DND-41 (cell line): ENCODE measurements at regions not wholly inside any gene's neighbourhood (a gene's known extent, or its start where the extent isn't known, plus 50 kb on each side); places are given as distances from the start of the nearest gene placed in this dataset.

Experiments
- EZH2 ChIP-seq: IDR thresholded peaks from 3 replicates; pipeline ENCODE4 v1.6.1; 2012; ENCODE audit warnings: borderline replicate concordance, low read depth, mild to moderate bottlenecking, moderate library complexity, low read length, inconsistent platforms; ENCODE audit not compliant: severe bottlenecking
- TF ChIP-seq, protein P1 (sequence below): IDR thresholded peaks from 2 replicates; pipeline ENCODE4 v1.5.1; 2012; ENCODE audit warnings: borderline replicate concordance, low read length, moderate library complexity, mild to moderate bottlenecking; ENCODE audit not compliant: poor library complexity, severe bottlenecking; ENCODE audit errors: extremely low read depth

DNA sequence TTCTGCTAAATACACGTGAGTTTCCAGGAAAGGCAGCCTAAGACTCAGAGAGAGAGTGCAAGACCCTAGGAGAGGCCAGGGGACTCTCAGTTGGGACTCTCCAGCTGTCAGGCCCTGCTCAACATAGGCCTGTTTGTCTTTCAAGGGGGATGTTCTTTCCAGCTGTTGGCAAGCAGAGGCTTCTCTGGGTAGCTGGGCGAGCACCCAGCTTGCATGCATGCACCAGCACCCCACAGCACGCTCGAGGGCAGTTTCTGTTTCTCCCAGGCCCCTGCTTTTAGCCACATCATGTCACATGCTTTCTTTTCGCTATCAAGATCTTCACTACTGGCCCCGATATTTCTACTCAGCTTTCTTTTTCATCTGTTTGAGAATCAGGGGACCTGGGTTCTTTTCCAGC lies 479.3 kb upstream of the HS6ST1 start:
- TF ChIP-seq, protein P1, sequence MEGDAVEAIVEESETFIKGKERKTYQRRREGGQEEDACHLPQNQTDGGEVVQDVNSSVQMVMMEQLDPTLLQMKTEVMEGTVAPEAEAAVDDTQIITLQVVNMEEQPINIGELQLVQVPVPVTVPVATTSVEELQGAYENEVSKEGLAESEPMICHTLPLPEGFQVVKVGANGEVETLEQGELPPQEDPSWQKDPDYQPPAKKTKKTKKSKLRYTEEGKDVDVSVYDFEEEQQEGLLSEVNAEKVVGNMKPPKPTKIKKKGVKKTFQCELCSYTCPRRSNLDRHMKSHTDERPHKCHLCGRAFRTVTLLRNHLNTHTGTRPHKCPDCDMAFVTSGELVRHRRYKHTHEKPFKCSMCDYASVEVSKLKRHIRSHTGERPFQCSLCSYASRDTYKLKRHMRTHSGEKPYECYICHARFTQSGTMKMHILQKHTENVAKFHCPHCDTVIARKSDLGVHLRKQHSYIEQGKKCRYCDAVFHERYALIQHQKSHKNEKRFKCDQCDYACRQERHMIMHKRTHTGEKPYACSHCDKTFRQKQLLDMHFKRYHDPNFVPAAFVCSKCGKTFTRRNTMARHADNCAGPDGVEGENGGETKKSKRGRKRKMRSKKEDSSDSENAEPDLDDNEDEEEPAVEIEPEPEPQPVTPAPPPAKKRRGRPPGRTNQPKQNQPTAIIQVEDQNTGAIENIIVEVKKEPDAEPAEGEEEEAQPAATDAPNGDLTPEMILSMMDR, result no peak
- TF ChIP-seq EZH2, result no peak
